Panc1 (cell line): ENCODE measurements at regions not wholly inside any gene's neighbourhood (a gene's known extent, or its start where the extent isn't known, plus 50 kb on each side); places are given as distances from the start of the nearest gene placed in this dataset.
"Not testable (repeated sequence)": the region's sequence is repeated elsewhere in the genome, so short reads cannot be mapped to it uniquely, and the experiment has no call there.

Source experiments
- ATAC-seq: fragments of 200-7000 bp; cut with Tn5 transposase; 2 replicates; pipeline ENCODE4 v1.9.1; 2020; ENCODE audit warnings: mild to moderate bottlenecking, moderate library complexity
- BruUV-seq: library from RNA; stranded (reverse); fragments of 400-500 nt; replicated peaks from 2 replicates; lab custom pipeline; 2021; lab: Mats Ljungman, UMichigan
- CTCF ChIA-PET: fragments of 300-600 bp; sonication (Branson Sonifier 250); formaldehyde crosslinking; loops from one replicate; lab custom pipeline; 2022; ENCODE audit warnings: antibody characterized with exemption; lab: Charles Lee
- POLR2A ChIA-PET: fragments of 300-600 bp; sonication (Branson Sonifier 250); formaldehyde crosslinking; loops from one replicate; lab custom pipeline; 2022; ENCODE audit warnings: antibody characterized with exemption; lab: Charles Lee
- DNase-seq: peaks from one replicate; pipeline ENCODE4 v3.0.0-alpha.2; 2010; ENCODE audit warnings: low read depth, low spot score
- H3K27ac ChIP-seq: 2 replicates; pipeline ENCODE4 v1.5.1; 2011; ENCODE audit warnings: mild to moderate bottlenecking, low read length, inconsistent platforms
- H3K27me3 ChIP-seq: fragments of 200-500 bp; sonication (Bioruptor generic); 2 replicates; pipeline ENCODE4 v1.6.0; 2014; ENCODE audit warnings: low read length, inconsistent platforms; ENCODE audit not compliant: control insufficient read depth, insufficient read depth
- H3K36me3 ChIP-seq: fragments of 200-500 bp; sonication (Bioruptor generic); 2 replicates; pipeline ENCODE4 v1.5.1; 2014; ENCODE audit warnings: inconsistent platforms, mild to moderate bottlenecking, low read length, moderate library complexity; ENCODE audit not compliant: control insufficient read depth, insufficient read depth
- H3K4me1 ChIP-seq: 2 replicates; pipeline ENCODE4 v1.5.1; 2011; ENCODE audit warnings: inconsistent platforms, mild to moderate bottlenecking, low read length, moderate library complexity; ENCODE audit not compliant: control insufficient read depth, insufficient read depth
- H3K4me3 ChIP-seq, 2 experiments: 2 replicates each; pipeline ENCODE4 v1.5.1; 2011 to 2012; ENCODE audit warnings: low read depth in 2 of 2, low read length in 2 of 2, mild to moderate bottlenecking in 2 of 2, inconsistent platforms in 1 of 2, moderate library complexity in 1 of 2
- H3K9me3 ChIP-seq: fragments of 200-500 bp; sonication (Bioruptor generic); 2 replicates; pipeline ENCODE4 v1.5.1; 2014; ENCODE audit warnings: low read depth, mild to moderate bottlenecking, inconsistent platforms, low read length, moderate library complexity; ENCODE audit not compliant: control insufficient read depth, insufficient read depth
- CTCF ChIP-seq: fragments of 450-650 bp; IDR thresholded peaks from 2 replicates; pipeline ENCODE4 v1.5.1; 2017; ENCODE audit warnings: mild to moderate bottlenecking
- in situ Hi-C: cut with HindIII; loops from 2 replicates; pipeline ENCODE4 v1.10.0; 2016; ENCODE audit warnings: low sequenced_read_pairs, low pct_unique_long_range_greater_than_20kb
- intact Hi-C: fragments of 100-400 bp; cut with micrococcal nuclease; formaldehyde crosslinking; loops from one replicate; pipeline ENCODE4 v1.10.0; 2022; ENCODE audit not compliant: unreplicated experiment

DNA sequence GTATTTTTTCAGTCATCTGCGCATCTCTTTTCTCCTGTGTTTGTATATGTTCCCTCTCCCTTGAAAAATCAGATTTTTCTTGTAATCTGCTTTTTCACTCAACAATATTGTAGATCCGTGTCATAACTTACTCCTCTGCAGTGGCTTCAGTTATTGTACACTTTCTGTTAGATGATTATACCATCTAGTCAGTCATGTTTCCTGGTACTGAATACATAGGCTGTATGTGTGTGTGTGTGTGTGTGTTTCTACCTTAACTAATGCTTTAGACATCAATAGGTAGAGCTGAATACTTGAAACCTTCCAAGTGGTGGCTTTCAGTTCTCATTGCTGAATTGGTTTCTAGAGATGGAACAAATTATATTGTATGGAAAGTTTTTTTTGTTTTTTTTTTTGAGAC is 77.4 kb upstream of the LYSMD4 start:
- H3K36me3 ChIP-seq, H3K4me1 ChIP-seq, H3K27me3 ChIP-seq, H3K27ac ChIP-seq, intact Hi-C loops, CTCF ChIA-PET, DNase-seq, in situ Hi-C loops, BruUV-seq, POLR2A ChIA-PET, H3K9me3 ChIP-seq, H3K4me3 ChIP-seq, ATAC-seq: not testable (repeated sequence)

DNA sequence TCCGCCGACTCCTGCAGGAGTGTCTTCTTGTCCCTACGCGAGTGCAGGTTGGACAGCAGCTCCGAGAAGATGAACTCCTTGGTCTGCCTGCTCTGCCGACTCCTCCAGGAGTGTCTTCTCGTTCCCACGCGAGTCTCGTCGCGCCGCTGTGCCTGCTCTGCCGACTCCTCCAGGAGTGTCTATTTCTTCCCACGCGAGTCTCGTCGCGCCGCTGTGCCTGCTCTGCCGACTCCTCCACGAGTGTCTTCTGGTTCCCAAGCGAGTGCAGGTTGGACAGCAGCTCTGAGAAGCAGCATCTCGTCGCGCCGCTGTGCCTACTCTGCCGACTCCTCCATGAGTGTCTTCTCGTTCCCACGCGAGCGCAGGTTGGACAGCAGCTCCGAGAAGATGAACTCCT is 66.6 kb upstream of the LYSMD4 start:
- H3K4me3 ChIP-seq, BruUV-seq, H3K4me1 ChIP-seq, H3K27ac ChIP-seq, intact Hi-C loops, H3K9me3 ChIP-seq, H3K36me3 ChIP-seq, DNase-seq, in situ Hi-C loops, H3K27me3 ChIP-seq, POLR2A ChIA-PET, ATAC-seq, CTCF ChIA-PET: not testable (repeated sequence)

- H3K4me3 ChIP-seq, BruUV-seq, H3K36me3 ChIP-seq, intact Hi-C loops, POLR2A ChIA-PET, H3K27ac ChIP-seq, DNase-seq, H3K27me3 ChIP-seq, H3K4me1 ChIP-seq, in situ Hi-C loops, H3K9me3 ChIP-seq: not testable (repeated sequence)
- CTCF ChIA-PET = interaction anchor here (1.1 kb wide), 1 partner anchor 37 kb away, joined by 4 read pairs; no protein-coding TSS in a partner anchor
- 0 out of 2 replicates have a peak, but pooled peaks have one; percentile 48 for ATAC-seq
Measured at GRCh38 chr15:99799182-99799853, 66.1 kb upstream of the LYSMD4 start.

DNA sequence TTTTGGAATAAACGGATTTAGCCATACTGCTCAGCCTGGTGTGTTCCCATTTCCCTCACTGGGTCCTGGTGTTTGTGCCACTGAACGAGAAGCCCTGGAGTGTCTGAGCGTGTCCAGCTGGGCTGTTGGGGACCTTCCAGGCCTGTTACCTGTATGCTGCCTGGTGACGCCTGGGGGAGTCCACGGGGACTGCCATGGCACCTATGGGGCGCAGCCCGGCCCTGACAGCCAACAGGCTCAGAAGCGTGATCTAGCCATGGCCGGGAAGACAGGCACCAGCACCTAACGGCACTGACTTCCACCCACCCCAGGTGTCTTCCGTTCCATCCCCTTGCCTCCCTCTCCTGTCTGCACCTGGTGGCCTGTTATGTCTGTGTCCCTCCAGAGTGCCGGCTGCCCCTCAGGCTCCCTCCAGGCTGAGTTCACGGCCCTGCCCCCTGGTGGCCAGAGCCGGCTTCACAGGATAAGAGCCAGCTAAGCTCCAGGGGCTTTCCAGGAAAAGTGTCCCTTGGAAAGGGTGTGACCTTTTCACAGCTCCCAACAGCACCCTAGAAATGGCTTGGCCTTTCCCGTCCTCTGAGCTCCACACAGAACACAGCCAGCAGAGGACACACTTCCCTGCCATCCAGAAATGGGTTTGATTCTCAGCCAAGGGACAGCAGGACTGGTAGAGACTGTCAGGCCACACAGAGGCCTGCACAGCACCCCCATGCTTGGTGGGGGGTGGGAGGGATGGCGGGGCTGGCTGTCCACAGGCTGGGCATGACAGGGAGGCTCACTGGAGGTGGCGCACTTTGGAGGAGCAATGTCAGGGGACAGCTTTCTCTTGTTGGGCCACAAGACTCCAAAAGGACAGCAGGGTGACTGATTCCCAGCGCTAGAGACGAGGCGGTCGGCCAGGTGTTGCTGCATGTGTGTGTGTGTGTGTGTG is 64.0 kb upstream of the LYSMD4 start:
- POLR2A ChIA-PET, H3K27me3 ChIP-seq, in situ Hi-C loops, H3K4me3 ChIP-seq, BruUV-seq, H3K9me3 ChIP-seq, intact Hi-C loops, H3K4me1 ChIP-seq, DNase-seq, H3K36me3 ChIP-seq, H3K27ac ChIP-seq: not testable (repeated sequence)
- peak; percentile 57 for TF ChIP-seq CTCF
- CTCF ChIA-PET = interaction anchor here (1.2 kb wide), 1 partner anchor 1969 kb away, joined by 3 read pairs; no protein-coding TSS in a partner anchor
- ATAC-seq = peak; percentile 66; the same call in 1 of the 2 replicates
